H9 (cell line): ENCODE measurements at regions not wholly inside any gene's neighbourhood (a gene's known extent, or its start where the extent isn't known, plus 50 kb on each side); places are given as distances from the start of the nearest gene placed in this dataset.

Experiments used
- DNase-seq: peaks from one replicate; pipeline ENCODE4 v3.0.0-alpha.2; 2017
- H2AFZ ChIP-seq: one replicate; pipeline ENCODE4 v1.6.1; 2013; ENCODE audit warnings: mild to moderate bottlenecking, low read length, control low read depth, moderate library complexity
- H2AK5ac ChIP-seq: 2 replicates; pipeline ENCODE4 v1.6.1; 2013; ENCODE audit warnings: low read length, control low read depth, mixed read lengths; ENCODE audit not compliant: insufficient read length
- H2BK120ac ChIP-seq: one replicate; pipeline ENCODE4 v1.6.1; 2013; ENCODE audit warnings: low read depth, mild to moderate bottlenecking, low read length, control low read depth, inconsistent platforms; ENCODE audit not compliant: poor library complexity, severe bottlenecking
- H2BK12ac ChIP-seq: 2 replicates; pipeline ENCODE4 v1.6.1; 2013; ENCODE audit warnings: low read length, control low read depth, mixed read lengths, low read depth; ENCODE audit not compliant: insufficient read length
- H2BK15ac ChIP-seq: 2 replicates; pipeline ENCODE4 v1.6.1; 2013; ENCODE audit warnings: low read depth, low read length, control low read depth
- H2BK20ac ChIP-seq: one replicate; pipeline ENCODE4 v1.6.1; 2013; ENCODE audit warnings: low read depth, mild to moderate bottlenecking, low read length, control low read depth, inconsistent platforms; ENCODE audit not compliant: poor library complexity, severe bottlenecking
- H2BK5ac ChIP-seq: 2 replicates; pipeline ENCODE4 v1.6.1; 2013; ENCODE audit warnings: low read length, control low read depth, mixed read lengths; ENCODE audit not compliant: insufficient read length
- H3K14ac ChIP-seq: 2 replicates; pipeline ENCODE4 v1.6.1; 2013; ENCODE audit warnings: low read length, control low read depth; ENCODE audit not compliant: insufficient read depth
- H3K18ac ChIP-seq: 2 replicates; pipeline ENCODE4 v1.6.1; 2013; ENCODE audit warnings: low read depth, mild to moderate bottlenecking, mixed read lengths, low read length, control low read depth; ENCODE audit not compliant: insufficient read length
- H3K23ac ChIP-seq: 2 replicates; pipeline ENCODE4 v1.6.1; 2013; ENCODE audit warnings: low read length, control low read depth, mixed read lengths, low read depth; ENCODE audit not compliant: insufficient read length
- H3K23me2 ChIP-seq: 2 replicates; pipeline ENCODE4 v1.6.1; 2013; ENCODE audit warnings: low read depth, mild to moderate bottlenecking, mixed read lengths, low read length, control low read depth; ENCODE audit not compliant: insufficient read length, poor library complexity, severe bottlenecking
- H3K27ac ChIP-seq: 2 replicates; pipeline ENCODE4 v1.5.1; 2013; ENCODE audit warnings: low read length, control low read depth, mixed read lengths, low read depth; ENCODE audit not compliant: insufficient read length
- H3K27me3 ChIP-seq: 2 replicates; pipeline ENCODE4 v1.6.1; 2013; ENCODE audit warnings: low read length, control low read depth, inconsistent platforms; ENCODE audit not compliant: insufficient read depth
- H3K4ac ChIP-seq: 2 replicates; pipeline ENCODE4 v1.6.1; 2013; ENCODE audit warnings: low read depth, mild to moderate bottlenecking, control low read depth, inconsistent platforms, low read length, moderate library complexity
- H3K4me1 ChIP-seq: 2 replicates; pipeline ENCODE4 v1.6.1; 2013; ENCODE audit warnings: low read length, control low read depth, inconsistent platforms; ENCODE audit not compliant: insufficient read depth
- H3K4me2 ChIP-seq: 2 replicates; pipeline ENCODE4 v1.6.1; 2013; ENCODE audit warnings: low read length, control low read depth, mixed read lengths; ENCODE audit not compliant: insufficient read length, insufficient read depth
- H3K56ac ChIP-seq: 2 replicates; pipeline ENCODE4 v1.6.1; 2013; ENCODE audit warnings: low read depth, mild to moderate bottlenecking, mixed read lengths, low read length, control low read depth; ENCODE audit not compliant: insufficient read length
- H3K79me1 ChIP-seq: 2 replicates; pipeline ENCODE4 v1.6.1; 2013; ENCODE audit warnings: low read depth, mild to moderate bottlenecking, moderate library complexity, low read length, control low read depth, inconsistent platforms; ENCODE audit not compliant: insufficient read depth, poor library complexity, severe bottlenecking
- H3K79me2 ChIP-seq: 2 replicates; pipeline ENCODE4 v1.6.1; 2013; ENCODE audit warnings: low read length, control low read depth, inconsistent platforms; ENCODE audit not compliant: insufficient read depth
- H3K9ac ChIP-seq: 2 replicates; pipeline ENCODE4 v1.6.1; 2013; ENCODE audit warnings: low read length, control low read depth, mixed read lengths; ENCODE audit not compliant: insufficient read length; ENCODE audit errors: extremely low read depth
- H3K9me3 ChIP-seq: one replicate; pipeline ENCODE4 v1.6.1; 2013; ENCODE audit warnings: low read depth, low read length, inconsistent platforms; ENCODE audit not compliant: control insufficient read depth
- H3T11ph ChIP-seq: one replicate; pipeline ENCODE4 v1.6.1; 2013; ENCODE audit warnings: mild to moderate bottlenecking, low read length, control low read depth, inconsistent platforms
- H4K20me1 ChIP-seq: one replicate; pipeline ENCODE4 v1.6.1; 2013; ENCODE audit not compliant: control insufficient read depth, insufficient read length, insufficient read depth
- H4K5ac ChIP-seq: 2 replicates; pipeline ENCODE4 v1.6.1; 2013; ENCODE audit warnings: low read depth, mild to moderate bottlenecking, mixed read lengths, low read length, control low read depth; ENCODE audit not compliant: insufficient read length
- H4K8ac ChIP-seq: replicated peaks from 2 replicates; pipeline ENCODE4 v1.6.1; 2013; ENCODE audit warnings: low read length, control low read depth, mixed read lengths, low read depth; ENCODE audit not compliant: insufficient read length
- H4K91ac ChIP-seq: 2 replicates; pipeline ENCODE4 v1.6.1; 2013; ENCODE audit warnings: low read depth, mild to moderate bottlenecking, moderate library complexity, mixed read lengths, low read length, control low read depth; ENCODE audit not compliant: insufficient read length
- H3K27ac Mint-ChIP-seq, 3 experiments: 2 replicates in 2 of 3; 3 replicates in 1 of 3; pipeline ENCODE4 v1.8.0; 2020 to 2021; ENCODE audit warnings: mixed read lengths in 3 of 3, mild to moderate bottlenecking in 1 of 3, moderate library complexity in 1 of 3
- H3K27me3 Mint-ChIP-seq: 2 replicates; pipeline ENCODE4 v1.8.0; 2021; ENCODE audit warnings: low read depth, mild to moderate bottlenecking, moderate library complexity, mixed read lengths
- H3K36me3 Mint-ChIP-seq, 3 experiments: 2 replicates in 2 of 3; 3 replicates in 1 of 3; pipeline ENCODE4 v1.8.0; 2020 to 2021; ENCODE audit warnings: low read depth in 3 of 3, mixed read lengths in 3 of 3; ENCODE audit not compliant: insufficient read depth in 1 of 3
- H3K4me1 Mint-ChIP-seq, 2 experiments: 2 replicates each; pipeline ENCODE4 v1.8.0; 2020; ENCODE audit warnings: mixed read lengths in 2 of 2
- H3K4me3 Mint-ChIP-seq, 2 experiments: 2 replicates in 1 of 2; 3 replicates in 1 of 2; pipeline ENCODE4 v1.8.0; 2020 to 2021; ENCODE audit warnings: mild to moderate bottlenecking in 2 of 2, mixed read lengths in 2 of 2, moderate library complexity in 1 of 2
- H3K9me3 Mint-ChIP-seq, 2 experiments: 2 replicates in 1 of 2; 3 replicates in 1 of 2; pipeline ENCODE4 v1.8.0; 2020; ENCODE audit warnings: mild to moderate bottlenecking in 2 of 2, mixed read lengths in 2 of 2, moderate library complexity in 1 of 2
- WGBS: extraction: QIAGEN DNeasy Blood & Tissue Kit; methylation state at CpG from one replicate; pipeline ENCODE4 v1.1.7; 2013; ENCODE audit warnings: missing lambda C conversion rate, low lambda C conversion rate, mixed read lengths; ENCODE audit not compliant: insufficient read length; ENCODE audit errors: extremely low coverage; 5-methylcytosine and 5-hydroxymethylcytosine counted together
- TF ChIP-seq, protein P1 (sequence below): fragments of 200-600 bp; sonication (generic); conservative IDR thresholded peaks from 3 replicates; pipeline ENCODE4 v1.8.0; 2021; ENCODE audit warnings: antibody characterized with exemption, mild to moderate bottlenecking

GRCh38 chr9:71349218-71349617 is 227.8 kb upstream of the TRPM3 start:
- no peak overlapping the region for H3K14ac ChIP-seq
- H2AK5ac ChIP-seq = no peak overlapping the region
- H3K23me2 ChIP-seq = no peaks in the 10 kb centered on the region
- H3K56ac ChIP-seq = no peak overlapping the region
- no peak overlapping the region for H2BK120ac ChIP-seq
- H4K91ac ChIP-seq = no peak overlapping the region
- no peaks in the 10 kb centered on the region for H3K27me3 ChIP-seq
- Mint-ChIP-seq H3K27ac (peak overlapping the region in 1 of 3 experiments; percentile 27; a peak in 2 of 7 replicates), H3K4me3 (no peak overlapping the region), H3K27me3 (no peaks in the 10 kb centered on the region; the same call in 1 of the 2 replicates), H3K9me3 (no peaks in the 10 kb centered on the region; a peak in 3 of 5 replicates), H3K36me3 (peaks cover 0 to 2% (median 0%) of the 10 kb centered on the region in 3 experiments; a peak in 1 of 7 replicates), H3K4me1 (peaks cover 4 to 10% of the 10 kb centered on the region in 2 experiments)
- H3K9me3 ChIP-seq = no peaks in the 10 kb centered on the region
- no peak overlapping the region for H4K8ac ChIP-seq
- no peaks in the 10 kb centered on the region for H3K4me1 ChIP-seq
- no peak overlapping the region for H3K18ac ChIP-seq
- no peaks in the 10 kb centered on the region for H4K20me1 ChIP-seq
- no peak overlapping the region for H2BK20ac ChIP-seq
- no peak for DNase-seq
- H2AFZ ChIP-seq = no peak overlapping the region
- no peak overlapping the region for H4K5ac ChIP-seq
- no peak overlapping the region for H2BK12ac ChIP-seq
- no peak overlapping the region for H3K23ac ChIP-seq
- H2BK5ac ChIP-seq = no peak overlapping the region
- no peak overlapping the region for H3K4ac ChIP-seq
- no peak overlapping the region for H3T11ph ChIP-seq
- H3K79me1 ChIP-seq = no peaks in the 10 kb centered on the region
- no CpG with 5 or more reads among the region's 4 CpGs for WGBS
- H3K27ac ChIP-seq = no peak overlapping the region
- no peak overlapping the region for H3K4me2 ChIP-seq
- H2BK15ac ChIP-seq = no peak overlapping the region
- TF ChIP-seq, protein P1, sequence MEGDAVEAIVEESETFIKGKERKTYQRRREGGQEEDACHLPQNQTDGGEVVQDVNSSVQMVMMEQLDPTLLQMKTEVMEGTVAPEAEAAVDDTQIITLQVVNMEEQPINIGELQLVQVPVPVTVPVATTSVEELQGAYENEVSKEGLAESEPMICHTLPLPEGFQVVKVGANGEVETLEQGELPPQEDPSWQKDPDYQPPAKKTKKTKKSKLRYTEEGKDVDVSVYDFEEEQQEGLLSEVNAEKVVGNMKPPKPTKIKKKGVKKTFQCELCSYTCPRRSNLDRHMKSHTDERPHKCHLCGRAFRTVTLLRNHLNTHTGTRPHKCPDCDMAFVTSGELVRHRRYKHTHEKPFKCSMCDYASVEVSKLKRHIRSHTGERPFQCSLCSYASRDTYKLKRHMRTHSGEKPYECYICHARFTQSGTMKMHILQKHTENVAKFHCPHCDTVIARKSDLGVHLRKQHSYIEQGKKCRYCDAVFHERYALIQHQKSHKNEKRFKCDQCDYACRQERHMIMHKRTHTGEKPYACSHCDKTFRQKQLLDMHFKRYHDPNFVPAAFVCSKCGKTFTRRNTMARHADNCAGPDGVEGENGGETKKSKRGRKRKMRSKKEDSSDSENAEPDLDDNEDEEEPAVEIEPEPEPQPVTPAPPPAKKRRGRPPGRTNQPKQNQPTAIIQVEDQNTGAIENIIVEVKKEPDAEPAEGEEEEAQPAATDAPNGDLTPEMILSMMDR = no peak
- no peak overlapping the region for H3K9ac ChIP-seq
- H3K79me2 ChIP-seq = no peaks in the 10 kb centered on the region
